OCI-LY7 (cell line): ENCODE measurements at regions not wholly inside any gene's neighbourhood (a gene's known extent, or its start where the extent isn't known, plus 50 kb on each side); places are given as distances from the start of the nearest gene placed in this dataset.

Source experiments
- BruUV-seq: library from RNA; stranded (reverse); fragments of 400-500 nt; replicated peaks from 2 replicates; lab custom pipeline; 2021; lab: Mats Ljungman, UMichigan
- CTCF ChIA-PET: fragments of 300-600 bp; sonication (Branson Sonifier 250); formaldehyde crosslinking; loops from one replicate; lab custom pipeline; 2022; ENCODE audit warnings: antibody characterized with exemption; ENCODE audit not compliant: unreplicated experiment; lab: Charles Lee
- POLR2A ChIA-PET: fragments of 300-600 bp; sonication (Branson Sonifier 250); formaldehyde crosslinking; loops from one replicate; lab custom pipeline; 2022; ENCODE audit warnings: antibody characterized with exemption; lab: Charles Lee
- DNase-seq: peaks from one replicate; pipeline ENCODE4 v3.0.0-alpha.2; 2015; ENCODE audit warnings: low spot score
- H2AFZ ChIP-seq: fragments of 200-600 bp; sonication (generic), shearing (Covaris generic); 2 replicates; pipeline ENCODE4 v1.6.1; 2014; ENCODE audit warnings: mild to moderate bottlenecking, antibody characterized with exemption, low read length, moderate library complexity
- H3K27ac ChIP-seq: fragments of 200-600 bp; sonication (generic); 2 replicates; pipeline ENCODE4 v1.5.1; 2014; ENCODE audit warnings: mixed run types, low read depth, mild to moderate bottlenecking, moderate library complexity, low read length, inconsistent platforms; ENCODE audit not compliant: poor library complexity, severe bottlenecking
- H3K36me3 ChIP-seq: fragments of 200-600 bp; sonication (generic); 2 replicates; pipeline ENCODE4 v1.6.1; 2014; ENCODE audit warnings: mild to moderate bottlenecking, antibody characterized with exemption, low read length, moderate library complexity, mixed read lengths; ENCODE audit not compliant: insufficient read depth
- H3K4me1 ChIP-seq: fragments of 200-600 bp; sonication (generic); 2 replicates; pipeline ENCODE4 v1.5.1; 2014; ENCODE audit warnings: mild to moderate bottlenecking, low read length; ENCODE audit not compliant: insufficient read depth, poor library complexity, severe bottlenecking
- H3K4me2 ChIP-seq: fragments of 200-600 bp; sonication (generic); 2 replicates; pipeline ENCODE4 v1.6.1; 2014; ENCODE audit warnings: mild to moderate bottlenecking, low read length
- H3K4me3 ChIP-seq: fragments of 200-600 bp; sonication (generic); 2 replicates; pipeline ENCODE4 v1.5.1; 2014; ENCODE audit warnings: mild to moderate bottlenecking, low read depth, low read length; ENCODE audit not compliant: poor library complexity, severe bottlenecking
- H3K79me2 ChIP-seq: fragments of 200-600 bp; sonication (generic); 2 replicates; pipeline ENCODE4 v1.6.1; 2016; ENCODE audit warnings: low read depth, mild to moderate bottlenecking, low read length, moderate library complexity, mixed read lengths; ENCODE audit not compliant: insufficient read depth
- H3K9me2 ChIP-seq: fragments of 200-600 bp; sonication (generic); 2 replicates; pipeline ENCODE4 v1.6.1; 2016; ENCODE audit warnings: mild to moderate bottlenecking, low read length, mixed read lengths; ENCODE audit not compliant: insufficient read depth
- H3K9me3 ChIP-seq: fragments of 200-600 bp; sonication (generic); 2 replicates; pipeline ENCODE4 v1.6.1; 2014; ENCODE audit warnings: mild to moderate bottlenecking, mixed run types, low read length, mixed read lengths
- H4K20me1 ChIP-seq: fragments of 200-600 bp; sonication (generic); 2 replicates; pipeline ENCODE4 v1.6.1; 2014; ENCODE audit warnings: mild to moderate bottlenecking, antibody characterized with exemption, low read length, moderate library complexity, mixed read lengths; ENCODE audit not compliant: insufficient read depth
- CTCF ChIP-seq: fragments of 200-600 bp; sonication (generic); conservative IDR thresholded peaks from 2 replicates; pipeline ENCODE4 v1.5.1; 2014; ENCODE audit warnings: mild to moderate bottlenecking, antibody characterized with exemption, low read length, moderate library complexity, mixed read lengths
- EZH2phosphoT487 ChIP-seq: fragments of 200-600 bp; sonication (generic); IDR thresholded peaks from 2 replicates; pipeline ENCODE4 v1.6.1; 2018; ENCODE audit warnings: low read depth, borderline replicate concordance, mild to moderate bottlenecking, mixed run types, antibody characterized with exemption, low read length, moderate library complexity, mixed read lengths
- intact Hi-C: fragments of 100-400 bp; cut with micrococcal nuclease; formaldehyde crosslinking; loops from one replicate; pipeline ENCODE4 v1.10.0; 2022; ENCODE audit not compliant: unreplicated experiment

DNA sequence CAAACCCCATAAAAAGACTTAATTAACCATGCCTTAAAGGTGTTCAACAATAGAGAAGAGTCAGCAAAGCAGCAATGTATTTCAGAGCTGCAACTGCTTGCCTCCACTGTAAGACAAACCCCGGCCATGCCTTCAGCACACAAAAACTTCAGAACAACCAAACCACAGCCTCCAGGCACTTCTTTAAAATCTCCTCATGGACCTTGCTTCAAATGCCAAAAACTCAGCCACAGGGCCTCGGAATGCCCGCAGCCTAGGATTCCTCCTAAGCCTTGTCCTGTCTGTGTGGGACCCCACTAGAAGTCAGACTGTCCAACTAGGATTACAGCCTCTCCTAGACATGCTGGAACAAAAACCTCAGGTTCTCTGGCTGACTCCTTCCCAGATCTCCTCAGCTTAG, 208.1 kb upstream of the DUSP10 start:
- Histone ChIP-seq H2AFZ (no peak overlapping the region), H3K9me3 (no peaks in the 10 kb centered on the region), H3K36me3 (no peaks in the 10 kb centered on the region), H3K4me2 (no peak overlapping the region), H3K4me1 (no peaks in the 10 kb centered on the region), H3K79me2 (no peaks in the 10 kb centered on the region), H4K20me1 (no peaks in the 10 kb centered on the region), H3K9me2 (no peaks in the 10 kb centered on the region), H3K27ac (no peak overlapping the region), H3K4me3 (no peak overlapping the region)
- POLR2A ChIA-PET, result no interaction called here
- CTCF ChIA-PET, result no interaction called here
- intact Hi-C loops, result no loop called here
- no peak for DNase-seq
- BruUV-seq, result no TSS peak
- TF ChIP-seq CTCF (no peak), EZH2phosphoT487 (no peak)

DNA sequence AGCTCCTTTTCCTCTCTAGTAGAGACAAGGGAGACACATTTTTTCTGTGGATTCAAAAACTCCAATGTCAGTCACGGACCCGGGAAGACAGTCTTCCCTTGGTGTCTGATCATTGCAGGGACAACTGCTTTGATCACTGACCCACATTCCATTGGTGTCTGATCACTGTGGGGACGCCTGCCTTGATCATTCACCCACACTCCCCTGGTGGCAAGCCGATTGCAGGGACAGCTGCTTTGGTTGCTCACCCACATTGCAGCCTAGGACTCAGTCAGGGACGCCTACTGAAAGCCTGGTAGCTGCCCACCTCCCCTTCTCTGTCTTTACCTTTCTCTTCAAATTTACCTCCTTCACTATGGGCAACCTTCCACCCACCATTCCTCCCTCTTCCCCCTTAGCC, 206.6 kb upstream of the DUSP10 start:
- Histone ChIP-seq H4K20me1 (no peaks in the 10 kb centered on the region), H3K9me3 (no peaks in the 10 kb centered on the region), H3K4me1 (no peaks in the 10 kb centered on the region), H2AFZ (no peak overlapping the region), H3K36me3 (no peaks in the 10 kb centered on the region), H3K79me2 (no peaks in the 10 kb centered on the region), H3K4me2 (no peak overlapping the region), H3K27ac (no peak overlapping the region), H3K9me2 (no peaks in the 10 kb centered on the region), H3K4me3 (no peak overlapping the region)
- intact Hi-C loops, result no loop called here
- TF ChIP-seq EZH2phosphoT487, result no peak
- TF ChIP-seq CTCF, result no peak
- BruUV-seq, result no TSS peak
- CTCF ChIA-PET, result no interaction called here
- POLR2A ChIA-PET, result no interaction called here
- no peak for DNase-seq

- intact Hi-C loops, result no loop called here
- no peaks in the 10 kb centered on the region for H3K9me2 ChIP-seq
- no TSS peak for BruUV-seq
- TF ChIP-seq EZH2phosphoT487 (no peak), CTCF (no peak)
- no peaks in the 10 kb centered on the region for H3K79me2 ChIP-seq
- DNase-seq, result no peak
- no peaks in the 10 kb centered on the region for H3K4me1 ChIP-seq
- no peak overlapping the region for H3K27ac ChIP-seq
- no peaks in the 10 kb centered on the region for H3K36me3 ChIP-seq
- CTCF ChIA-PET, result no interaction called here
- H2AFZ ChIP-seq, result no peak overlapping the region
- POLR2A ChIA-PET, result no interaction called here
- no peaks in the 10 kb centered on the region for H3K9me3 ChIP-seq
- no peaks in the 10 kb centered on the region for H4K20me1 ChIP-seq
- H3K4me2 ChIP-seq, result no peak overlapping the region
- no peak overlapping the region for H3K4me3 ChIP-seq
Observed at GRCh38 chr1:221947731-221948130, 205.8 kb upstream of the DUSP10 start.
